ENCODE measurements at regions not wholly inside any gene's neighbourhood (a gene's known extent, or its start where the extent isn't known, plus 50 kb on each side); places are given as distances from the start of the nearest gene placed in this dataset.
"Not testable (repeated sequence)": the region's sequence is repeated elsewhere in the genome, so short reads cannot be mapped to it uniquely, and the experiment has no call there.

DNA sequence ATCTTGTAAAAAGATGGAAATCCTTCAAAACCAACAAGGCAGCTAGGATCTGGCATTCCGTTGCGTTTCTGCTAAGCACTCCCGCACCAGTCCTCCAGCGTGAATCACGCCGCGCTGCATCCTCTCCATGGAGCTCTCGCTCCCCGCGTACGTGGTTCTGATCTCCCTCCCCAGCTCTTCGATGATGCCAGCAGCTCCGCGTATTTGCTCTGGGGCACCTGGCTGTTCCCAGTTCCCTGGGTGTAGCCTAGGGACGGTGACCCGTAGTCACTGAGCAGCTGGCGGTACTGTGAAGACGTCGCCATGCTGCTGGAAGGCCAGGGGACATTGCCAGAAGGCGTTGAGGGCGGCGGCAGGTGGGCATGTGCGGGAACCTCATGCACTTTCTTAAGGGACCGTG is 407.5 kb downstream of the RNF144A start:
- DNase-seq = no peak

DNA sequence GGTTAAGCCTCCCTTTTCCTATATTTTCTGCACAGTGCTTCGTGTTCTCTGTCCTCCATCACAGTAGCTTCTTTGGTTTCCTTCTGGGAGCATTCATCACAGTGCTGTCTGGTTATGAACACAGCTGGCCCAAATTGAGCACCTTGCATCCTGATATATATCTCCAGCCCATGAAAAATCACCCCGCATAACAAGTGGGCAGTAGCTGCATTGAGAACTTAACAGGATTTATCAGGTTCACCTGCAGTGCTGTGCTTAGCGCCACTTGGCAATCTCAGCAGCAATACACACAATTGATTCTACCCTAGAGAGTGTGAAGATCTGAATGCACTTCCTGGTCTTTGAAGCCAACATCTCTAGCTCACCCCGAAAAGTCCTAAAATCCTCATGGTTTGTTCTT is 408.0 kb downstream of the RNF144A start:
- no peak for DNase-seq

DNA sequence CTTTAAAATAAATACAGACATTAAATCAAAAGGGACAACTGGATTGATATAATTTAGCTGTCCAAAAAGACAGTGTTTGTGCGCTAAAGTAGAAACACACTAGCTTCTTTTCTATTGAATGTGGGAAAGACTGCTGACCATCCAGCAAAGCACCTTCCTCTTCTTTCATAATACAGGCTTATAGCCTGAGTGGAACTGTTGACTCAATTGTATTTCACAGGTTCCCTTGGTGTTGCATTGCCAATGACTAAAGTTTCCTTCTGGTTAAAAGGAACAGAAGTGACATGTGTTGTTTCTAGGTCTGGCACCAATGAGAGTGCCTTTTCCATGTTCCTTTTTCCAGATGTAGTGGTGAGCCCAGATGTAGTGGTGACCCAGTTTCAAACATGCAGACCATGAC is 412.3 kb downstream of the RNF144A start:
- DNase-seq = no peak

DNA sequence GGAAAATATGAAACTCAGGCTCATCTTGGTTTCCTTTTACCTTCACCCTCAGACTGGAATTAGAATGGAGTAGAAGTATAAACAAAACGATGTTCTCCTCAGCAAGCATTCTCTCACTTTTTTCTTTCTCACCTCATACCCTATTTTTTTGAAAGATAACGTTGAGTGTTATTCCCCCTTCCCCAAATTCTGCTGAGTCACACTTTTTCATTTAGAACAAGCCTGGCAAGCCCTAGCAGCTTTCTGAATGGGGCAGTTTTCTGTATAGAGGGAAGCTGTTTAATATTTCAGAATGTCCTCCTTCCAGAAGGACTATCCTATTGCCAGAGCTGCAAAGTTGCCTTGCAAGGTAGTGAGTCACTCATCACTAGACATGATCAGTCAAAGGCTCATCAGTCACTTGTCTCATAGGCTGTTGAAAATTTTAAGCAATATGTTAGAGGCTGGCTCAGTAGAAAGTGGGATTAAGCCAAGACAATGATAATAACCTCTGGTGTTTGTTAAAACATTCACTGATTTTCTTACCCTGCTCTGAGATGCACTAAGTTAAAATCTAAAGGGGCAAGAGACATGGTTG is 416.1 kb downstream of the RNF144A start:
- no peak for DNase-seq

DNA sequence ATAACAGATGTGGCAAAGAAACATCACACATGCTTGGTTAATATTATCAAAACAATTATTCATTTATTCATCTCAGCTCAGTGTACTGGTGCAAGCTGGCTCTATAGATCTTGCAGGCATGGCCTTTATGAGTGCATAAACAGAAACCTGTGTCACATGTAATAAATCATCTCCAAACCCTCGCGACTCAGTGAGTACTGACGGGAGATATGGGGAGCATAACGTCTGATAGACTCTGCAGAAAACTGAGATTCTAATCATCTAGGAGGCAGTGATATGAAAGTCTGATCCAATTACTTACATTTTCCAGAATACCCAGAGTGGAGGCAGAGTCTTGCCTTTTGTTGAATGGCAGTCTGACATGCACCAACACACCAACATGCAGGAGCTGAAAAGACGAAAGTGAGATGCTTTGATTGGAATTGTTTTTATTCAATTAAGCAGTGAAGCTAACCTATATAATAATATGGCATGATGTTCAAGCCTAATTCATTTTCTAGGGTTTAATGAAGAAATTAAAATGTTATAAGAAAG is 416.8 kb downstream of the RNF144A start:
- no peak for DNase-seq

DNA sequence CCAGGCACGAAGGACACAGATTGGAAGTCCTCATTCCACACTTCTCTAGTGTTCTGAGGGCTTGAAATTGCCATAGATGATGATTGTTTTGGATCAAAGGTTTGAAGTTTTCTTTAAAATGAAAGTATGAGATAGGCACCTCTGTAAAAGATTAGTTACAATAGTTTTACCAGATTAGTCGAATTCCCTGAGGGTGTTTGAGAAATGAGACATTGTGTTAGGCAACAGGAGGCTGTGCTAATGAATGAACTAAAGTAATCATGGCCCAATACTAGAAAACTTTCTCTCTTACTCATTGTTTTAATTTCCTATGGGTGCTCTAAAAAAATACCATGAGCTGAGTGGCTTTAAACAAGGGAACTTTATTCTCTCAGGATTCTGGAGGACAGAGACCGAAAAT is 421.7 kb downstream of the RNF144A start:
- DNase-seq = no peak

DNA sequence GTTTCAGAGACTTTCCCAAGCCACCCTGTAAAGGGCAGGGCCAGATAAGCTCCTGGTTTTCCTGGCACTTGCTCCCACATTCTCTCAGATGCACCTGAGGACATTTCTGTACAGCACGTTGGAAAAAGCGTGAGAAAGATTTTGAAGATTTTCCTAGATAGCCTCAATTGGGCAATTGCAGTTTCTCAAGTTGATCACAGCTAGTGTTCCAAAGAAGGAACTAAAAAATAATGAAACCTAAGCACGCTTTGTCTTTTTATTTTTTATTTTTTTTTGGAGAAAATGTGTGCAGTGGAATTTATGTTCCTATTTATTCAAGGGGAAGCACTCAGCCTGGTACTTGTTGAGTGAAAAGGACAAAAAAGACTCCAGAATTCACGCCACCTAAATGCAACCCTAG is 429.1 kb downstream of the RNF144A start:
- DNase-seq = no peak

DNA sequence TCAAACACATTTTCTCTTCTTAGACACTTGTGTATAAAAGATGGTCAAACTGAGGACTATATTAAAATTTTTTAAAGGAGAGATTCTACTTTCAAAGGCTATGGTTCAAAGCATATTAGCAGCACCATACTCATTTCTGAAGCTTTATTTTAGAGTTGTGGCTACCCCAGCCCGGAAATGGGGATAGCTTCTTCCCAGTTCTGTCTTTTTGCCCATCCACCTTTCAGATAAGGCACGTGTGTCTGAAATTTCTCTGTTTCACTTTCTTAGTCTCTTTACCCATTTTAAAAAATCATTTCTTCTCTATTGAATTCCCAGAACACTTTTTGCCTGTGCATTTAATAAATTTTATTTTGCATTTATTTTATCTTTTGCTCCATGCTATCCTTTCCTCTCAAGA is 431.5 kb downstream of the RNF144A start:
- peak; percentile 3 for DNase-seq

DNA sequence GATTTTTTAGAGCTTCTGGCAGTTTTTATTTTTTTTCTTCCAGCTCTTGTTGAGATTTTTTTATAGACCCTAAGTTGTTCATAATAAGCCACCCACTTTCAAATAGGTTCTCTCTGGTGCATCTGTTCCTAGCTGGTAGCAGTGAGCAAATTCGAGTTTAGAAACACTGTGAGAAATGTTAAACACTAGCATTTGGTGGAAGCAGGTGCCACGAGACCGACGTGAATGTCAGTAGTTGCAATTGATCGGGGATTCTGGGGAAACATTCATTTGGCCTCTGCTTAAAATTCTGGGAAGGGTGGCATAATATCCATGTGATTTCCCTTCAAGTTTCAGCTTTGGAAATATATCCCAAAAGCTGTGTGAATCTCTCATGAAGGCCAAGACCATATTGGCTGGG is 435.0 kb downstream of the RNF144A start:
- no peak for DNase-seq

DNA sequence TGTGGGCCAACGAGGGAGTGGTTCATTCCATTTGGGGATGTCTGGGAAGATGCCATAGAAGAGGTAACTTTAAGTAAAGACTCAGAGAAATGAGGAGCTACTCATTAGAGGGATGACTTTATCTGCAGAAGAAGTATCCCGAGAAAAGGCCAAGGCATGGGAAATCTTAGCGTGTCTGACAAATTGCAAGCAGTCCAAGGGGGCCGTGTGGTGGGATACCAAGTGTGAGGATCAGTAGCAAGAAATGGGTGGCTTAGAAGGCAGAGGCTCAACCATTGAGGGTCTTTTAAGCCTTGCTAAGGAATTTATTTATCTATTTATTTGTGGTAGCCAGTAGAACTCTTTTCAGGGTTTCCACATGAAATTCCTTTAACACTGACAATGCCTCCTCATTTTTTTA is 436.4 kb downstream of the RNF144A start:
- DNase-seq = no peak

DNA sequence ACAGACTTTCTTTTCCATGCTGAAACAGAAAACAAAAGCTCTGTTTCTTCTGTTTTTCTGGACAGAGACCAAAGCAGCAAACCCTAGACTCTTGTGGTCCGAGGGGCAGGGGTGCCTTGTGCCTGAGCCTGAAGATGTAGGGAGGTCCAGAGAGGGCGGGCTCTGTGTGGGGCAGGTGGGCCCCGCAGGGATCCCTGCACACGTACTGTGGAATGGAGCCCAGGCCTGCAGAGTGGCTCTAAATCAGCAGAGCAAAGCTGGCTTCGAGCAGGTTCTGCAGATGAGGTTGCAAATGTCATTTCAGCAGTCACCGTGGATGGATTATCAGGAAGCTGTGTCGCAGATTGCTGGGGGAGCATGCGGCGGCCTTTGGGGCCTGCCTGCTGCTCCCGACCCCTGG is 438.6 kb downstream of the RNF144A start:
- DNase-seq = no peak

DNA sequence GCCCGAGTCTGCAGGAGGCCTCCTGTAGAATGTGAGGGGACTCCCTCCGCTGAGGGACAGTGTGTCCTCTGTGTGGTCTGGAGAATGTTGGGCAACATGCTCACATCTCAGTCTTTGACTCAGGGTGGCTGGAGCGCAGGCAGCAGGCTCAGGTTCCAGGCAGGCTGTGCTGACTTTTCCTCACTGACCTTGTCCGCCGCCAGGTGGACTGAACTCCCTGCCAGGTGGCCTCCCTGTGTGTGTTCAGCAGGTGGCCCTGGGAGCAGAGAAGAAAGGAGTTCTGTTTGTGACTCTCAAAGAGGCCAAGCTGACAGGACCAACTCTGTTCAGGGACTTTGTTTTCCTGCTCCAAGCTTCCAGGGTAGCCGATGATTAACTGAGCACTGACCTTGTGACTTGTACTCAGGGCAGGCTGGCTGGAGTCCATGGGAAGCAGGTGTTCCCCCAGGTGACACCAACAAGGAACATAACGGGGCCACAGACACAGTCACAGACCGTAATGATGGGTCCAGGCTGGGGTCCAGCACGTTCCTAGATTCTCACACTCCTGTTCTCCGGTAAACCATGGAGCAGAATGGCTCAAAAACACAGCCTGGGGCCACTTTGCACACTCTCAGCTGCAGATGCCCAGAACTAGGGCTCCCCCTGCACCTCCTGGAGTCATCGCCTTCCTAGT is 439.8 kb downstream of the RNF144A start:
- DNase-seq = no peak

DNA sequence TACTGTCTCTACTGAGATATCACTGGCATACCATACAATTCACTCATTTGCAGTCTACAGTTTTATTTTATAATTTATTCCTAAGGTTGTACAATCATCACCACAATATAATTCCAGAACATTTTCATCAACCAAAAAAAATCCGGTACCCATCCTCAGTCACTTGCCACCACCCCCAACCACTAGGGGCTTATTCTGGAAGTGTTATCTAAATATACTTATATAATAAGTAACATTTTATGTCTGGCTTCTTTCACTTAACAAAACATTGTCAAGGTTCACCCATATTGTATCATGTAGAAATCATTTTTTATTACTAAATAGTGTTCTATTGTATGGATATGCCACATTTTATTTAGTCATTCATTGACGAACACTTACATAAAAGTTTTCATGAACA is 440.8 kb downstream of the RNF144A start:
- no peak for DNase-seq

DNA sequence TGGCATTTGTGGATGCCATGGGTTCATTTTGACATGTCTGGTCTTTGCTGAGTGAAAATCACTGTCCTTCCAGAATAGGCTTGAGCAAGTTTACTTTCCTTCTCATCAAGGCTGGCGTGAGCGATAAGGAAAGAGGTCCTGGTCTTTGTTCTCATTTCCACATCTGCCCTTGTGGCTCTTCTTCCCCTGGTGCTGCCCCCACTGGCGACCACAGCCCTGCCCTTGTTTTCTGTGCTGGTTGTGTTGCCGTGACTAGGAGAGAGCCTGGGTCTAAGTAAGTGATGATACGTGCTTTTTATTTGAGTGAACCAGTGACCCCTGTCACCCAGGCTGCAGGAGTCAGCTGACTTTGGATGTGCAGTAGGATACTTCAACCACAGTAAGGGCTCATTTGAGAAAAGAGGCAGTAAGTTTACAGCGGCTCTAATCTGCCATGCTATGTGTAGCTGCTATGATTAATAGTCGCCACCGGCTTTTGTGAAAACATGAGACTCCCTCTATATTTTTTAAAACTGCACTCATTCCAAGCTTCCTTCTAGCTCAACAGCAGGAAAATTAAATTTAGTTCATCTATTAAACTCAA is 441.7 kb downstream of the RNF144A start:
- DNase-seq = no peak

DNA sequence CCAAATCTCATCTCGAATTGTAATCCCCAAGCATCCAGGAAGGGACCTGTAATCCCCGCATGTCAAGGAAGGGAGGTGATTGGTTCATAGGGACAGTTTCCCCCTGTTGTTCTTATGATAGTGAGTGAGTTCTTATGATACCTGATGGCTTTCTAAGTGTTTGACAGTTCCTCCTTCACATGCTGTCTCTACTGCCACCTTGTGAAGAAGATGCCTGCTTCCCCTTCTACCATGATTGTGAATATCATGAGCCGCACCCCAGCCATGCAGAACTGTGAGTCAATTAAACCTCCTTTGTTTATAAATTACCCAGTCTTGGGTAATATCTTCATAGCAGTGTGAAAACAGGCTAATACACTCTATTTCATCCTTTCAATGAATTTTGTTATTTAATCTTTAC is 446.7 kb downstream of the RNF144A start:
- no peak for DNase-seq

DNA sequence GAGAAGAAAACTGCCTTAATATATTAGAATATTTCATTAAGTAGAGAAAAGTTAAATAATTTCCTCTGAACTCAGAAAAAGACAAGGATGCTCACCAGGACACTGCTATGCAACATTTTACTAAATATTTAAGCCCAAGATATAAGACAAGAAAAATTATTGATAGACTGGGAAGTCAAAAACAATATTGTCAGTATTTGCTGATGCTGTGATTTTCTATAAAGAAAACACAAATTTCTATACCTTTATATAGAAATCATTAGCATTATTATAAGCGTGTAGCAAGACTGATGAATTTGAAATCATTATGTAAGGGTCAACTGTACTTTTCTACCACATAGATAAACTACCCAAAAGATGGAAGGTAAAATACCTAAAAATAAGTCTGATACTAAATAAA is 451.0 kb downstream of the RNF144A start:
- DNase-seq = no peak

DNA sequence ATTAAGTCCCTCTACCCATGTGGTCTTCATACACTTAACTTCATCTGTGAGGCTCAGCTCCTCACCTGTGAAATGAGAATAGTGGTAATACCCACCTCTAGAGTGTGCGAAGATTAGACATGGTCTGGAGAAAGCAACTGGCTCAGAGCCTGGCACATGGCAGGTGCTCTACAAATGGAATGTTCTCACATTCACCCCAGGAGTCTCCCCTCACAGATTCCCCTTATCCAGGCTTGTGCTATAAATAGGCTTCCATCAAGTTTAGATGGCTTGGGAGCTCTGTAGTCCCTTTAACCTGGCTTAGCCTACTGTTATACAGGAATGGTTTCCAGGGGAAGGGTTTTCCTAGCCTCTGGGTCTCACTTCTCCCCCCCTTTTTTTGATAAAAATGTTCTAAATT is 455.9 kb downstream of the RNF144A start:
- no peak for DNase-seq

DNA sequence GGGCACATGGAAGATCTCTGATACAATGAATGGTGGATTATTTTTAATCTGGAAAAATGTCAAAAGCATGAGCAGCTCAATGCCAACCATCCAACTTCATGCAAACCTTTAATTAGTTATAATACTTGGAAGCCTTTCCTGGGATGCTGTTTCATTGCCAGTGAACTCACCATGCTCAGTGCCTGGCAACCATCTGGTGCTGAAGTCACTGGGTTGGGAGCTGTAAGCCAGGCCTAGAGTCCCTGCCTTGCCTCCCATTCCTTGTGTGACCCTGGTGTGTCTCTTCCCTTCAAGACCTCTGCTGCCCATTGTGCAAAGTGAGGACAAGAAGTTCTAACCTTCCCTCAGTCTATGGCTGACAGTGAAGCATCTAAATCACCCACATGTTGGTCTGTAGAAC is 458.7 kb downstream of the RNF144A start:
- no peak for DNase-seq

DNA sequence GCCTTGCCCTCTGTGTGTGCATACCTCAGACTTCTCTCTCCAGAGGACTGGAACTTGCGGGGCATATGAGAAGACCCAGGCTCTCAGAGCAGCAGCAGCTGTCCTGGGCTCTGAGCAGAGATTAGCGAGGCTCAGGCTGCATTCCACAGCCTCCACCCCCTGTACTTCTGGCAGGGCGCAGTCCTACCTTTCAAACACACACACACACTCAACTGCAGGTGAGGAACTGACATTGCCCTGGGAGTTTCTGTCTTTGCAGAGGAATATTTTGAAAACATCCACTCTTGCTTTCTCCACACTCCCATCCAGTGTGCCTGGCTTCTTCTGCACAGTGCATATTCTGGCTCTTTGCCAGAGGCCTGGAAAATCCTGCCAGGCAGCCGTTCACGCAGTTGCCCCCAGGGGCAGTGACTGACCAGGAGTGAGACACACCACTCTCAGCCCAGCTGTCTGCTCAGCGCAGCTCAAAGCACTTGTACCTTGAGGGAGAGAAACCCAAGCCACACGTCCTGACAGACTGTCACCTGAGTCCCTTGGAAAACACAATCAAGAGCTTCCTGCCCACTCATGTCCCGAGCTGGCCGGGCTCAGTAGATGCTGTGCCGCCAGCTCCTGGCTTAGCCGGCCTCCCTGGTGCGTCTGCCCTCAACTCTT is 460.8 kb downstream of the RNF144A start:
- no peak for DNase-seq

DNA sequence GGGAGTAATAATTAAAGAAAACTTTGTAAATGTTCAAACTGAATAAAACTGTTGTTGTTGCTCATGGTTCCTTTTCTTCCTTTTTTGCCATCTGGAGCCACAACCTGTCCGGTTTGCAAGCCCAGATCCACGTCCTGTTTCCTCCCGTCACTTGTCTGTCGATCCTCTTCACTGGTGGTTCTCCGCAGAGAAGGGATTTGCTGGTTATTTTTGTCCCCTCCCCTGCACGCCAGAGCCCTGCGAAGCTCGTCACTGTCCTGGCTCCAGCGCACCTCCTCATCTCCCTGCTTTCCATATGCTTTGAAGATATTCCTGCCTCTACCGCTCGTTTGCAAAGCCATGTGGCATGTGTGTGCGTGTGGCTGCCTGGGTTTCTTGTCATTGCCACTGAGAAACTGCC is 461.4 kb downstream of the RNF144A start:
- DNase-seq = no peak

DNA sequence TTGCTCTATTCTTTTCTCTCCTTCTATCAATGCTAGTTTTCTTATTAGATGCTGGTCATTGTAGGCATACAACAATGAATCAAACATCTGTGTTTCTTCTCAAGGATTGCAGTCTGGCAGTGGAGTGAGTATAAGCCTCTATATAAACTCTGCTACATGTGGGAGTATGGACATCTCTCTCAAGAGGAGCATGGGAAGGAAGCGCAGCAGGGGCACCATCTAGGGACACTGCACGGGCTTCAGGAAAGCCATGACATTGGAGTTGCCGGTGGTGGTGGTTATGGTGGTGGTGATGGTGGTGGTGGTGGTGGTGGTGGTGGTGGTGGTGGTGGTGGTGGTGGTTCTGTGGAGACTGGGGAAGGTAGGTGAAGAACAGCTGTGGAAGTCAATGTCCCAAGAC is 462.6 kb downstream of the RNF144A start:
- no peak for DNase-seq

DNA sequence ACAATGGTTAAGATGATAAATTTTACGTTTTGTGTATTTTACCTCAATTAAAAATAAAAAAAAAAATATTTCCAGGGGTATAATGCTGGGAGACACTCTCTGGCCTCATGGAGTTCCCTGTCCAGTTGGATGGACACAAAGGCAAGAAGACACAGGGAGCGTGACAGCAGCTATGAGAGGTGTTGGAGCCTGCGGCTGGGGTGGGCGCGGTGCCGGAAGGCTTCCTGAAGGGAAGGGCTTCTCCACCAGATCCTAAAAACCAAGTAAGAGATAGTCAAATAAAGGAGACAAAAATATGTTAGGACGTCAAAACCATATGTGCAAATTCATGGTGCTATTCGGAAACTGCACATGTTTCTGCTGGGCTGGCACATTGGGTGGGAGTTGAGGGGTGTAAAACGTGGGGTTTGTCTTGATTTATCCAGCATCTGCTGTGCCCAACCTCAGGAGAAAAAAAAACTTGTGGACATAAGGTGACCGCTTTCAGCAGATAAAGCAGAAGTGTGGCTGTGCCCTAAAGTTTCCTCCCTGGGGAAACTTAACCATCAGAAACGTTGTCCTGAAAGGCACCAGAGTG is 467.6 kb downstream of the RNF144A start:
- no peak for DNase-seq

DNA sequence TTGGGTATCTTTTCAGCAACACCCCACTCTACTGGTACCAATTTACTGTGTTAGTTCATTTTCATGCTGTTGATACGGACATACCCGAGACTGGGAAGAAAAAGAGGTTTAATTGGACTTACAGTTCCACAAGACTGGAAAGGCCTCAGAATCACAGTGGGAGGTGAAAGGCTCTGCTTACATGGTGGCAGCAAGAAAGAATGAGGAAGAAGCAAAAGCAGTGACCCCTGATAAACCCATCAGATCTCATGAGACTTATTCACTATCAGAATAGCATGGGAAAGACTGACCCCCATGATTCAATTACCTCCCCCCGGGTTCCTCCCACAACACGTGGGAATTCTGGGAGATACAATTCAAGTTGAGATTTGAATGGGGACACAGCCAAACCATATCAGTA is 473.1 kb downstream of the RNF144A start:
- not testable (repeated sequence) for DNase-seq

Measured in activated CD4-positive, alpha-beta T cell treated with anti-CD3 and anti-CD28 coated beads, Interleukin-2, amount 50 U/mL, for 16 hours (primary cell).